Glutamatergic neuron (in vitro differentiated cells): ENCODE measurements at regions not wholly inside any gene's neighbourhood (a gene's known extent, or its start where the extent isn't known, plus 50 kb on each side); places are given as distances from the start of the nearest gene placed in this dataset.

Source experiments
- DNase-seq: peaks from one replicate; pipeline ENCODE4 v3.0.0; 2022
- H3K27ac Mint-ChIP-seq: one replicate; pipeline ENCODE4 v1.8.0; 2020; ENCODE audit warnings: mild to moderate bottlenecking, mixed read lengths, inconsistent platforms; ENCODE audit not compliant: unreplicated experiment
- H3K27me3 Mint-ChIP-seq: one replicate; pipeline ENCODE4 v1.8.0; 2020; ENCODE audit warnings: mild to moderate bottlenecking, moderate library complexity, mixed read lengths, inconsistent platforms; ENCODE audit not compliant: unreplicated experiment
- H3K36me3 Mint-ChIP-seq: one replicate; pipeline ENCODE4 v1.8.0; 2020; ENCODE audit warnings: mild to moderate bottlenecking, mixed read lengths, inconsistent platforms; ENCODE audit not compliant: unreplicated experiment
- H3K4me1 Mint-ChIP-seq: one replicate; pipeline ENCODE4 v1.8.0; 2020; ENCODE audit warnings: mild to moderate bottlenecking, low read depth, mixed read lengths, inconsistent platforms; ENCODE audit not compliant: unreplicated experiment
- H3K4me3 Mint-ChIP-seq: one replicate; pipeline ENCODE4 v1.8.0; 2020; ENCODE audit warnings: mild to moderate bottlenecking, mixed read lengths, inconsistent platforms; ENCODE audit not compliant: unreplicated experiment
- H3K9me3 Mint-ChIP-seq: one replicate; pipeline ENCODE4 v1.8.0; 2020; ENCODE audit warnings: mild to moderate bottlenecking, moderate library complexity, mixed read lengths, inconsistent platforms; ENCODE audit not compliant: unreplicated experiment
- CTCF ChIP-seq: fragments of 200-600 bp; sonication (generic); IDR thresholded peaks from one replicate; pipeline ENCODE4 v1.5.0; 2021; ENCODE audit not compliant: partially characterized antibody, unreplicated experiment

GRCh38 chr18:22086973-22087372 is 82.4 kb upstream of the GATA6 start:
- no peaks in the 10 kb centered on the region for H3K36me3 Mint-ChIP-seq
- peaks cover 2% of the 10 kb centered on the region for H3K9me3 Mint-ChIP-seq
- H3K27me3 Mint-ChIP-seq: peaks cover 5% of the 10 kb centered on the region
- no peak for TF ChIP-seq CTCF
- H3K27ac Mint-ChIP-seq: no peak overlapping the region
- peaks cover 5% of the 10 kb centered on the region for H3K4me1 Mint-ChIP-seq
- no peak for DNase-seq
- H3K4me3 Mint-ChIP-seq: no peak overlapping the region

GRCh38 chr18:22088029-22088428 is 81.4 kb upstream of the GATA6 start:
- peaks cover 5% of the 10 kb centered on the region for H3K27me3 Mint-ChIP-seq
- no peak overlapping the region for H3K27ac Mint-ChIP-seq
- no peak for DNase-seq
- H3K36me3 Mint-ChIP-seq: no peaks in the 10 kb centered on the region
- H3K4me1 Mint-ChIP-seq: peaks cover 5% of the 10 kb centered on the region
- no peak for TF ChIP-seq CTCF
- no peak overlapping the region for H3K4me3 Mint-ChIP-seq
- peaks cover 2% of the 10 kb centered on the region for H3K9me3 Mint-ChIP-seq

- DNase-seq: no peak
- H3K27ac Mint-ChIP-seq: no peak overlapping the region
These were observed 80.3 kb upstream of the GATA6 start for GRCh38 chr18:22088996-22089640.

GRCh38 chr18:22091341-22091740 is 78.0 kb upstream of the GATA6 start:
- no peak for DNase-seq
- Mint-ChIP-seq H3K4me1 (peaks cover 12% of the 10 kb centered on the region), H3K27me3 (peaks cover 5% of the 10 kb centered on the region), H3K9me3 (peaks cover 2% of the 10 kb centered on the region), H3K27ac (no peak overlapping the region), H3K36me3 (no peaks in the 10 kb centered on the region), H3K4me3 (no peak overlapping the region)
- no peak for TF ChIP-seq CTCF

More at GRCh38 chr18:22088996-22089640, 80.3 kb upstream of the GATA6 start:
- H3K4me3 Mint-ChIP-seq: no peak overlapping the region
- H3K9me3 Mint-ChIP-seq: peaks cover 2% of the 10 kb centered on the region
- H3K36me3 Mint-ChIP-seq: no peaks in the 10 kb centered on the region
- no peak for TF ChIP-seq CTCF
- H3K27me3 Mint-ChIP-seq: peaks cover 5% of the 10 kb centered on the region
- peaks cover 5% of the 10 kb centered on the region for H3K4me1 Mint-ChIP-seq

- no peaks in the 10 kb centered on the region for H3K36me3 Mint-ChIP-seq
- no peak for DNase-seq
- peaks cover 12% of the 10 kb centered on the region for H3K4me1 Mint-ChIP-seq
- TF ChIP-seq CTCF: no peak
- H3K27ac Mint-ChIP-seq: no peak overlapping the region
- H3K27me3 Mint-ChIP-seq: peaks cover 1% of the 10 kb centered on the region
- peaks cover 2% of the 10 kb centered on the region for H3K9me3 Mint-ChIP-seq
- H3K4me3 Mint-ChIP-seq: no peak overlapping the region
These were observed 75.5 kb upstream of the GATA6 start for GRCh38 chr18:22093731-22094357.
